ENCODE measurements at regions not wholly inside any gene's neighbourhood (a gene's known extent, or its start where the extent isn't known, plus 50 kb on each side); places are given as distances from the start of the nearest gene placed in this dataset.
"Not testable (repeated sequence)": the region's sequence is repeated elsewhere in the genome, so short reads cannot be mapped to it uniquely, and the experiment has no call there.

GRCh38 chr7:149930374-149931068 is 56.8 kb downstream of the ATP6V0E2 start:
- DNase-seq: not testable (repeated sequence)

GRCh38 chr7:149933776-149934175 is 60.0 kb downstream of the ATP6V0E2 start:
- DNase-seq: not testable (repeated sequence)

DNA sequence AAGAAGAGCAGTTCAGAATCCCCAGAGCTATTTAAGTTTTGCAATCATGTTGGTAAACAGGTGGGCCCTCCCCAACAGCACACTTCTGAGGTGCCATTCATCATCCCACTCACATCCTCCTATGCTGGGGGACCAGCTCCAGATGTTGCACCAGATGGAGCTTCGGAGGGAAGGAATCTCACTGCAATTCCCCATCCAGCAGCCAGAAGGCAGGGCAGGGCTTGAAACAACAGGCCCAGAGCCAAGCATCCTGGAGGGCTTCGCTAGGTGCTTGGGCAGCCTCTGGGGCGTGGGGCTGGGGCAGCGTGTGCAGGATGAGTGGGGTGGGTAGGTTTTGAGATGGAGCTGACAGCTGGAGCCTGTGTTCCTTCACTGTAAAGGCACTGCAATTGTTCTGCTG is 73.6 kb downstream of the ATP6V0E2 start:
- DNase-seq: not testable (repeated sequence)

DNA sequence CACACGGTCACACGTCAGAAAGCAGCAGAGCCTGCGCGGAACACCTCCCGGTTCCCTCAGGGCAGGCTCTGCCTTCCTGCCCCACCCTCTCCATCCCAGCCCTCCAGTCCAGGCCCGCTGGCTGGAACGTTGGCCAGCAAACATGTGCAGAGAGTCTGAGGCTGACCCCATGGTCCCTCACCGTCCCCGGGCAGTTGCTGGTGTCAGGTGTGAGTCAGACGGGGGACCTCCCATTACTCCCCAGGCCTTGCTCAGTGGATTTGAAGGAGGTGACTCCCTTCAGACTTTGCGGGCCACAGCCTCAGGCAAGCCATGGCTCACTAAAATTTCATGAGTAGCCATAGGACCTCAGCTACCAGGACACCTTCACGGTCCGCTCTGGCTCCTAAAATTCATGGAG is 74.7 kb downstream of the ATP6V0E2 start:
- DNase-seq: not testable (repeated sequence)

DNA sequence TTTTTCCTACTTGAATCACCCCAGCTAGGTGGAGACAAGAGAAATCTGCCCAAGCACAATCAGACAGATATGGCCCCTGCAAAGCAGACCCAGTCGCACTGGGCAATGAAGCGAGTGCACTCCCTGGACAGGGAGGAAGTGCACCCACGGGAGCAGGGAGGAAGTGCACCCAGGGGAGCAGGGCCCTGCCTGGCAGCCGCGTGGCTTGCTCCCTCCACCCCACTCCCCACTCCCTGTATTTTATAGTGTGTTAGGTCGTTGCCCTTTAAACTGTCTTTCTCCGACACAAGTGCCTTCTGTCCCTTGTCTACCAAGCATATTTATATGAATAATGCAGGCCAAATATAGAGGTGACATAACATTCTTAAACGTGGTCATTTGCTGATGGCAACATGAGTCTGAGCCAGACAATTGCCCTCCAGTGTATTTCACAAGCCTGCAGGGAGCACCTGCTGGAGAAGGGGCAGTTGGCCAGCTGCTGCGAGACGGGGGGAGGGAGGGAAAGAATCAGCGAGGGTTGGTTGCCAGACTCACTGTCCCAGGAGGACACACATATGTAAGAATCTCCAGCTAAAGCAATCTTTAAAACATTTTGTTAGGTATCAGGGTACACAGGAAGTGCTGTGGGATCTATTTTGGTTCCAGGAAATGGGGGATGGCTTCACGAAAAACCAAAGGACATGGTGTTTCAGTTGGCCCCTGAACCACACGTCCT is 76.3 kb downstream of the ATP6V0E2 start:
- not testable (repeated sequence) for DNase-seq

- not testable (repeated sequence) for DNase-seq
Observed at GRCh38 chr7:149950578-149950924, 76.8 kb downstream of the ATP6V0E2 start.

- DNase-seq: not testable (repeated sequence)
Observed at GRCh38 chr7:149951579-149951978, 77.8 kb downstream of the ATP6V0E2 start.

DNA sequence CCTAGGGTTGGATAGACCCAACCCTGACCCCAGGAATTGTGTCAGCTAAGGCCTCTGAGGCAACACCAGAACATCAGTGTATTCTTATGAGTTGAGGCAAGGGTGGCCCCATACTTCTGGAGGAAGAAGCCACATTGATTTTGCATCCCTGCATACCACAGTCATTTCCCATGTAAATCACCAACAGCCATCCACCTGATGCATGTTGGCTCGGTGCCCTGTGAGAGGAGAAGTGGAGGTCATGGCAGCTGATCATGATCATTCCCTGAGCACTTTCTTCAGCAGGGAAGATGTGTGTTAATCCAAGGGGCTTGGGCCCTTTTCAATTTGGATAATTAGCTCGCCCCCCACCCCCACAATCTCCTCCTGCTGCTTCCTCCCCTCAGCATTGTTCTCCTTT is 85.1 kb downstream of the ATP6V0E2 start:
- DNase-seq: not testable (repeated sequence)

- DNase-seq: not testable (repeated sequence)
Observed at GRCh38 chr7:149960863-149961262, 87.1 kb downstream of the ATP6V0E2 start.

DNA sequence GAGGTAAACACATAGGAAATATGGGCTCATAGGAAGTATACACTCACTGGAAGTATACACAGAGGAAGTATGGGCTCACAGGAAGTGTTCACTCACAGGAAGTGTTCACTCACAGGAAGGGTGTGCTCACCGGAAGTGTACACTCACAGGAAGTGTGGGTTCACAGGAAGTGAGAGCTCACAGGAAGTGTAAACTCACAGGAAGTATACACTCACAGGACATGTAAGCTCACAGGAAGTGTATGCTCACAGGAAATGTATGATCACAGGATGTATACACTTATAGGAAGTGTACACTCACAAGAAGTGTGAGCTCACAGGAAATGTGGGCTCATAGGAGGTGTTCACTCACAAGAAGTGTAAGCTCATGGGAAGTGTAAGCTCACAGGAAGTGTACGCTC is 88.1 kb downstream of the ATP6V0E2 start:
- not testable (repeated sequence) for DNase-seq

- DNase-seq: not testable (repeated sequence)
Observed at GRCh38 chr7:149962685-149963319, 89.0 kb downstream of the ATP6V0E2 start.

DNA sequence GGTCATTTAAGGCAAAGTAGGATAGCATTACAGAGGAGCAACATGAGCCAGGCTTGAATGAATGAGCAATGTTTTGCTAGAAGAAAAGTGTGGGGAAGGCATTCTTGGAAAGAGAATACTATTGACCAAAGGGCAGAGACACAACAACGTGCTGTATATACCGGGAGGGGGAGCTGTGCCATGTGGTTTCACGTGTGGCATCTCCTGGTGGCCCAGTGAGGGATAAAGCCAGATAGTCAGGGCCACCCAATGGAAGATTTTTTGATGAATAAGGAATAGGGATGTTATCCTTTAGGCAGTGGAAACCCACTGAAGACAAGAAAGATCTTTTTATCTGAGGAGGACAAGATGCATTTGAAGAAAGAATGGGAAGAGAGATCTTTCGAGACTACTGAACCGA is 90.2 kb downstream of the ATP6V0E2 start:
- DNase-seq: not testable (repeated sequence)

DNA sequence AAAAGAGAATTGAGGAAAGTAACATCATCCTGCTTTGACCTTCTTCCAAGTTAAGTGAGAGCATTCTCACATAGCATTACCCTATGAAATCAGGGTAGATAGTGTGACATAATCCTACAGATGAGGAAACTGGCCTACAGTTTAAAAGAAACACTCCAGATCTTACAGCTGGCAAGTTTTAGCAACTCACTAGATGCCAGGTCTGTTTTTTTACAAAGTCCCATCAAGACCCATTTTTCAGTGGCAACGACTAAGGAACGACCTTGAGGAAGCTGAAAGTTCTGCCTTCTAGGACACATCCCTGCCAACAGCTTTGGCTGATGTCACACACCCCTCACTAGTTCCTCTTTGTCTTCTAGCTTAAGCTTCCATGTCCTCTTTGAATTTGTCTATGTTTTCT is 92.7 kb downstream of the ATP6V0E2 start:
- DNase-seq: not testable (repeated sequence)

- not testable (repeated sequence) for DNase-seq
Observed at GRCh38 chr7:149972977-149973376, 99.2 kb downstream of the ATP6V0E2 start.

DNA sequence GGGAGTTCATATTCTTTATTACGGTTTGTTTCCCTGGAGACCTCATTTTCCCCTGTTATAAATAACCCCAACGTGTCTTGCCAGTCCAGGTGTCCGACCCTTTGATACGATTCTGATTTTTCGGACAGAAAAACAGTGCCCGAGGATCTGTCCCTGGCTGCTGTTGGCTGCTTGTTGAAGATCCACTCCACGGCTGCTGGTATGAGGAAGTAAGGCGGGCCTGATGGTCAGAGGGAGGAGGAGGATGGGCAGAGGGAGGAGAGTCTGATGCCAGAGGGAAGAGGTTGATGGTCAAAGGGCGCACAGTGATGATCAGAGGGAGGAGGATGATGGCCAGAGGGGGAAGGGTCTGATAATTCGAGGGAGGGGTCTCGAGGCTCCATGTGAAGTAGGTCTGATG is 99.9 kb downstream of the ATP6V0E2 start:
- not testable (repeated sequence) for DNase-seq

DNA sequence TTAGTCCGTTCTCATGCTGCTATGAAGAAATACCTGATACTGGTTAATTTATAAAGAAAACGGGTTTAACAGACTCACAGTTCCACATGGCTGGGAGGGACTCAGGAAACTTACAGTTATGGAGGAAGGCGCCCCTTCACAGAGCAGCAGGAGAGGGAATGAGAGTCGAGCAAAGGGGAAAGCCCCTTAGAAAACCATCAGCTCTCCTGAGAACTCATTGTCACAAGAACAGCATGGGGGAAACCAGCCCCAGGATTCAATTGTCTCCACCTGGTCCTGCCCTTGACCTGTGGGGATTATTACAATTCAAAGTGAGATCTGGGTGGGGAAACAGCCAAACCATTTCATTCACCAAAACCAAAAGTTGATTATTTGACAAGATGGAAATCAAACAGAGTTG is 101.8 kb downstream of the ATP6V0E2 start:
- DNase-seq: not testable (repeated sequence)

- DNase-seq: not testable (repeated sequence)
Observed at GRCh38 chr7:149978537-149978936, 104.8 kb downstream of the ATP6V0E2 start.

DNA sequence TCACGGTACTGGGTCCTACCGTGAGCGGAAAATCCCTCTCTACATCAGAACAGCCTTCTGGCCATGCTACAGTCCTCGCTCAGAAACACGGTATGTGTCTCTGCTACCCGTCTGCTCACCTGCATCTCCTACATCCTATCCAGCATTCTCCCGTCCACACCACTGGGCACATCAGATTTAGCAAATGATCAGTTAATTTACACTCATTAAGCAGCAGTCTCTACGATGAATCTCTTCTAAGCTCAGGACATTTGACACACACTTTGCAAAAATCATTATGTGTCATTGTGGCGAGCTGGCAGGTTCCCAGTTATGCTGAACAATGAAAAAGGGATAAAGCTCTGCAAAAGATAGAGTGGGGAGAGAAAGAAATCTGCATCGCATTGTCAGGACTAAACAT is 105.2 kb downstream of the ATP6V0E2 start:
- DNase-seq: not testable (repeated sequence)

- DNase-seq: not testable (repeated sequence)
Observed at GRCh38 chr7:149982537-149983112, 108.9 kb downstream of the ATP6V0E2 start.

GRCh38 chr7:149986866-149987265 is 113.1 kb downstream of the ATP6V0E2 start:
- DNase-seq: not testable (repeated sequence)

- not testable (repeated sequence) for DNase-seq
Observed at GRCh38 chr7:149991652-149992302, 118.0 kb downstream of the ATP6V0E2 start.

DNA sequence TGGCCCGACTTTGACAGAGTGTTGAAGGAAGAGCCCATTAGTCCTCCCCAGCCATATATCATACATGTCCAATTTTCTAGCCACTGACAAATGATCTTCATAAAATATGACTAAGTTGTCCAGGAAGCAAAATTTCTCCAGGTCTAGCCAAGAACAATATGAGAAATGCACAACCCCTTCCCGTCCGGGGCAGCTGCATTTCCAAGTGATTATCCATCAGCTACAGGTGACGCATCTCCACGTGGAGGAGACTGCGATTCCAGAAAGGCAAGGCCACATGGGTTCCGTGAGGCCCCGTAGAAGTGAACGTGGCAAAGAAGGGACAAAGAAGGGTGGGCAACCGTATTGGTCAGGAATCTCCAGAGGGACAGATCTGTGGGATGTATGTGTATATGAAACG is 118.6 kb downstream of the ATP6V0E2 start:
- DNase-seq: not testable (repeated sequence)
